Activated CD8-positive, alpha-beta memory T cell treated with anti-CD3 and anti-CD28 coated beads for 48 hours (primary cell): ENCODE measurements at regions not wholly inside any gene's neighbourhood (a gene's known extent, or its start where the extent isn't known, plus 50 kb on each side); places are given as distances from the start of the nearest gene placed in this dataset.

Experiments
- DNase-seq, 3 experiments: peaks; one replicate each; pipeline ENCODE4 v3.0.0-alpha.2; 2020; ENCODE audit warnings: low read depth in 2 of 3, low spot score in 2 of 3

- no peak for DNase-seq
These were observed 234.1 kb upstream of the TSHZ2 start for GRCh38 chr20:52738081-52738480.

DNA sequence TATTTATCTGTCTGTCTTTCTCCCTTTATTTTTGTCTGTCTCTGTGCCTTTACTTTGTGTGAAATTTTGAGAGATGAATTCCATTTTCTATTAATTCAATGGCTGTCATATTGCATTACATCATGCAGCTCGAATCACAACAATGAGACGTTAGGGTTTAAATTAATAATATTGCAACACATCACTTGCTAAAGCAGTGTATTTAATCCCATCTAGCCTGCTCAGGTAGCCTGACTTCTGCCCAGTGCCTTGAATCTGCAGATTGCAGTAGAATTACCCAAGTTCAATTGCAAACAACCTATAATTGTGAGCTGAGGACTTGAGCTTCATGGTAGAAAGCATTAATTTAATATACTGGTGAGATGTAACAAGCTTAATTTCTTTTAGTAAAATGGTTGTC, 235.7 kb upstream of the TSHZ2 start:
- DNase-seq, result no peak

- no peak for DNase-seq
These were observed 241.1 kb upstream of the TSHZ2 start for GRCh38 chr20:52731093-52731492.

DNA sequence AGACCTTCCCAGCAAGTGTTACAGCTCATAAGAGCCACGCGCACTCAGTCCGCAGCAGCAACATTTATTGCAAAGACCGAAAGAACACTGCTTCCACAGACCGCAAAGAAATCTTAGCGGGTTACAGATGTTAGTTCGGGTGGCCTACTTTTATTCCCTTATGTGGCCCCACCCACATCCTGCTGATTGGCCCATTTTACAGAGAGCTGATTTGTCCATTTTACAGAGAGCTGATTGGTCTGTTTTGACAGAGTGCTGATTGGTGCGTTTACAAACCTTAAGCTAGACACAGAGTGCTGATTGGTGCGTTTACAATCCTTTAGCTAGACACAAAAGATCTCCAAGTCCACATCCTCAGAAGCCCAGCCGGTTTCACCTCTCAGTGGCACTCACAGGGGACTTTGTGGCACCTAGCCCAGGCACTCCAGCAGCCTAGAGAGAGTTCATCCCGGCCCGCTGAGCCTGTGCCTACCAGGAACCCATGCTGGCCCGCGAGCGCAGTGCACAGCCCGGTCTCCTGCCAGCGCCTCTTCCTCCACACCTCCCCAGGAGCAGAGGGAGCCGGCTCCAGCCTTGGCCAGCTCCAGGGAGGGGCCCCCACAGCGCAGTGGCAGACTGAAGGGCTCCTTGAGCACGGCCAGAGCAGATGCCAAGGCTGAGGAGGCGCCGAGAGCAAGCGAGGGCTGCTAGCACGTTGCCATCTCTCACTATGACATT, 244.3 kb upstream of the TSHZ2 start:
- no peak for DNase-seq

DNA sequence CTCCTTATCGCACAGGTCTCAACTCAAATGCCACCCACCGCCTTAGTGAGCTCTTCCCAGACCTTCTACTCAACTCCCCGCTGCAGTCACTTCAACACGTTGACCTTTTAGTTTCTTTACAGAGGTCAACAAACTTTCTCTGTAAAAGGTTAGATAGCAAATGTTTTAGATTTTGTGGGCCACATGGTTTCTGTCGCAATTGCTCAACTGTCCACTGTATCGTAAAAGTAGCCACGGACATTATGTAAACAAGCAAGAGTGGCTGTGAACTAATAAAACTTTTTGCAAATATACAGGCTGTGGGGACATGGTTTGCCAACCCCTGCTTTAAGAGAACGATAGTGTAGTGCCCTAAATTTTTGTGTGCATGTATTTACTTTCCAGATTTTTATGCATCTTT, 247.6 kb upstream of the TSHZ2 start:
- no peak for DNase-seq

- no peak for DNase-seq
These were observed 249.1 kb upstream of the TSHZ2 start for GRCh38 chr20:52722926-52723688.

DNA sequence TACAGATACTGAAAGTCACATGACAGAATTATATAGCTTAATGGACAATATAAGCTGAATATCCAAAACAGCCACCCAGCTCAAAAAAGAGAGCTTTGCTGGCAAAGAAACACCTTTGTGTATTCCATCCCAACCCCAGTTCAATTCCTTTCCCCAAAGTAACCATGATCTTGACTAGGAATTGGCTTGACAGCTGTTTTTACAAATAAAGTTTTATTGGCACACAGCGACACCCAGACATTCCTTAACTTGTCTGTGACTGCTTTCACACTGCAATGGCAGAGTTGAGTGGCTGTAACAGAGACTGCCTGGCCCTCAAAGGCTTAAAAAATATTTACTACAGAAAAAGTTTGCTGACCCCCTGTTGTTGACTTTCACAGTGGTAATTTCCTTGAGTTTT, 264.0 kb upstream of the TSHZ2 start:
- no peak for DNase-seq

- no peak for DNase-seq
These were observed 267.6 kb upstream of the TSHZ2 start for GRCh38 chr20:52704553-52704952.

DNA sequence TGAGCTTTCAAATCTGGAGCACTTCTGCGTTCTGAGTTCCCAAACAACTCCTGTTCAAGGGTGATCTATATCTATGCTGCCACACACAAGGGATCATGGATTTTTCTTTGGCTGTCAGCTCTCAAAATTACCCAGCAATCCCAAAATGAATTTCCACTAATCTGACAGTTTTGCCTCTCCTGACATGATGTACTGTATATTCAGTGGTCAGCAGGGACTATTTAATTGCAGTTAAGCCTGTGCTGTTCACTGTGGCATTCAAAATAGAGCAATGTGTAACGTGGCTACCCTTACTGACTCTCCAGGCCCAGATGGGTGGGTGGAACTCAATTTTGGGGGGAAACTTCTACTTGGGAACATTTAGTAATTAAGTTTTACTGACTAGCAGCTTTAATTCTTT, 283.8 kb upstream of the TSHZ2 start:
- no peak for DNase-seq

GRCh38 chr20:52684905-52685304, 287.3 kb upstream of the TSHZ2 start:
- DNase-seq, result no peak

- no peak for DNase-seq
These were observed 288.0 kb upstream of the TSHZ2 start for GRCh38 chr20:52684176-52684575.

- DNase-seq, result no peak
These were observed 288.4 kb upstream of the TSHZ2 start for GRCh38 chr20:52683761-52684160.

GRCh38 chr20:52682237-52682636, 289.9 kb upstream of the TSHZ2 start:
- DNase-seq, result no peak

DNA sequence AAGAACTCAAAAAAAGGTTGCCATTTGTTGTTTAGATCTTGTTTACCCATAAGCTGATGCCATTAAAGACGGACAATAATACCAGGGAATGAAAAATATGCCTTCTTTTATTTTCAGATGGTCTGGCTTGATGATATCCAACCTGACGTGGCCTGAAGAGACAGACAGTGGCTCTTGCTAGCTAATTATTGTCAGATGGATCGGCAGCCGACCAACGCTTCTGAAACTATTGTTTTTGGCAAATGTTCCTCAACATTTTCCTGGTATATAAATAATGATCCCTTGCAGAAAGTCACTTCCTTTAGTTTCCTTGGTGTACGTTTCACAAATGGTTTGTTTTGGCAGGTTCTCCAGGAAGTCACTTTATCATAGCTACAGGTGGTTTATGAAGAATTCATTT, 290.9 kb upstream of the TSHZ2 start:
- DNase-seq, result no peak

GRCh38 chr20:52677216-52677615, 294.9 kb upstream of the TSHZ2 start:
- no peak for DNase-seq

DNA sequence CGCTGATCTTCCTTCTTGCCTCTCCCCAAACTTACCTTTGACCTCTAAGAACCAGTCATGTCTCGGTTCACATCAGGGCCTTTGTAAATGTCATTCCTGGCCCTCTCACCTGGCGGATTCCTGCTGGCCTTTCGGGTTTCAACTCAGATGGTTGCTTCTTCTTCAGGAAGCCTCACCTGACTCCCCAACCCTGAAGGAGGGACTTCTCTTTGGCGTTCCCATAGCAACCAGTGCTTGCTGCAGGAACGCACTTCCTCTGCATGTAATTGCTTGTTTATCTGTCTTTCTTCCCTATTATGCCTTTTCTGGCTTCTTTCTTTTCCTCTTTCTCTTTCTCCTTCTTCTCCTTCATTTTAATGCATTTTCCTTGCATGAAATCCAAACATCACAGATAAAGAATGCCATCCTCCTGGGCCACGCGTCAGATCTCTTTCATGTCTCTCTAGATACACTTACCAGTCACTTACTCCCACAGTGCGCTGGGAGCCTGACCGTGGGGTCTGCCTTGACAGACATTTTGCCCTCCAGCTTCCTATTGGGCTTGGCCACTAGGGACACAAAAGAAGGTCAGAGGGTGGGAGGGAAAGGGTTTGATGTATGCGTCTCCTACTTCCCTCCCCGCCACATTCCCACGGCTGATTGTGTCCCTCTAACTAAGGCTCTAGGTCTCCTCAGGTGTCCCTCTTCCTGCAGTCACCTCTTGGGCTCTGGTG, 295.7 kb upstream of the TSHZ2 start:
- DNase-seq, result no peak

- DNase-seq, result no peak
These were observed 296.8 kb upstream of the TSHZ2 start for GRCh38 chr20:52675375-52675774.

DNA sequence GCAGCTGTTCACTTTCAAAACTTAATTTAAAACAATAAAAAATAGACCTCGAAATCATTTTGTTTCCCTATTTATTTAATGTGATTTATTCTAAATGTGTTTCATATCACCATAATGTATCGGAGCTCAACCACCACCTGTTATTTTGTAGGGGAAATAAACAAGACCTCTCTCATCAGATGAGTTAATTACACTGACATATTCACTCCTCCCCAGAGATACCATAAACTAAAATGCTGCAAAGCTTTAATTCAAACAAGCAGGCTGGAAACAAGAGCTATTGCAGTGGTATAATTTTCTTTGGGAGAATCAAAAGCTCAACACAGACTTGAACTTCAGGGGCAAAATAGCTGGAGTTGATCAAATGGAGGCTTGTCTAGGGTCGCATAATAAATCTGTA, 303.5 kb upstream of the TSHZ2 start:
- DNase-seq, result no peak

GRCh38 chr20:52667358-52667757, 304.8 kb upstream of the TSHZ2 start:
- no peak for DNase-seq

DNA sequence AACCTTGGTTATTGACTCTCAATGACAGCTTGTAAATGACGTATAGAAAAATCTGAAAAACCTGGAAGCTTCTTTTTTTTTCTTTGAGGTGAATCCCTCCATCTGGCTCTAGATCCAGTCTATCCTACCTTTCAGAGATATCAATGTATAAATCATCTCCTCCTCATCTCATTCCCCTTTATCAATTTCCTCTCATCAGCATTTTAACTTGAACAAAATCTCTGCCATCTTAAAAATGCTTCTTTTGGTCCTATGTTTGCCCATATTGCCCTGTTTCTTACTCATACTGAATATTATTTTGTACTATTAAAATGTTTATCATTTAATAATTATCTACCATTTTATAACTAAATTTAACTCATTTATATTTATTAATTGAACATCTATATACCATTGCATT, 306.7 kb upstream of the TSHZ2 start:
- no peak for DNase-seq

DNA sequence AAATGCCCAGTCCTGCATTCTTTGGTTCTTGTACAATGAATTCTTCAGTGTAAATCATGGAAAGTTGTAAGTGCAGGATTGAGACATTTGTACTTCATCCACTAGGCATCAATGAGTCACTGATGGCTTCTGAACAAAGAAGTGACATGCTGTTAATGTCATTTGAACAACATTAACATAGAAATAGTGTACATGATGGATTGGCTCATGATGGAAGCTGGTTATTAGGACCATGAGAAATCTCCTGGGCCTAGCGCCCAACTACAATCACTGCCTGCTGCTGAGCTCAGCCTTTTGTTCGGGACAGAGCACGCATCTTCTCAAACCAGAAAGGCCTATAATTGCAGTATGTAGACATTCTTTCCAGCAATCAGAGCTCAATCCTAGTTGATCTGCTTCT, 316.8 kb upstream of the TSHZ2 start:
- no peak for DNase-seq

DNA sequence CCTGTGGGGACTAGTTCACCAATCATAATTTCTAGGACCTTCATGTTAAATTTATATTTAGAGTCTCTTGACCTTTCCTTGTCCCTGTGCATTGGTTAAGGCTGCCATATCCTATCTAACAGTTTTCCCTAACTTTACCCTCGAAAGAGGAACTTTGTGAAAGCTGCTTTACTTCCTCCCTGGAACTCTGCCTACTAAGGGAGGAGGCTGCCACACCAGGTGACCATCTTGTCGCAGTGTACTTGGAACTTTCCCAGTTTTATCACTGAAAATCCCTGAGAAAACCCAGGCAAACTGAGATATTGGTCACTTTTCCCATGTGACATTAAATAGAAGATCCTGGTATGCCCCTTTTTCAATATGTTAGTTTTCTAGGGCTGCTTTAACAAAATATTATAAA, 317.6 kb upstream of the TSHZ2 start:
- no peak for DNase-seq
